ENCODE measurements at regions not wholly inside any gene's neighbourhood (a gene's known extent, or its start where the extent isn't known, plus 50 kb on each side); places are given as distances from the start of the nearest gene placed in this dataset.

- TF ChIP-seq CTCF (IDR thresholded peaks at IDR 0.05) = no peak
- no peak for TF ChIP-seq POLR2A (IDR thresholded peaks at IDR 0.05)
Observed at GRCh38 chr2:129904532-129905446, 74.7 kb upstream of the RAB6C start.
